ENCODE measurements at regions not wholly inside any gene's neighbourhood (a gene's known extent, or its start where the extent isn't known, plus 50 kb on each side); places are given as distances from the start of the nearest gene placed in this dataset.
A peak's percentile ranks its signal among the peaks of the same experiment; 100 is the strongest.

- H3K27ac ChIP-seq (ENCODE audit: low read depth, low read length), result no peak overlapping the region
- TF ChIP-seq CTCF (IDR thresholded peaks at IDR 0.05; ENCODE audit: low read depth, low read length), result no peak
- H3K4me3 ChIP-seq (ENCODE audit: low read depth, low read length), result no peak overlapping the region
- no peaks in the 10 kb centered on the region for H3K27me3 ChIP-seq (ENCODE audit: control insufficient read depth, insufficient read depth, low read length)
- DNase-seq (ENCODE audit: low read depth, low spot score), result no peak
- POLR2A ChIA-PET, result no interaction called here
- H3K9me3 ChIP-seq (ENCODE audit: control insufficient read depth, insufficient read depth, low read length), result no peaks in the 10 kb centered on the region
- CTCF ChIA-PET, result no interaction called here
These were observed 107.8 kb downstream of the FBXO5 start for GRCh38 chr6:152874846-152875568.

- no peaks in the 10 kb centered on the region for H3K9me3 ChIP-seq (ENCODE audit: control insufficient read depth, insufficient read depth, low read length)
- no peak for TF ChIP-seq CTCF (IDR thresholded peaks at IDR 0.05; ENCODE audit: low read depth, low read length)
- CTCF ChIA-PET, result no interaction called here
- no peak for DNase-seq (ENCODE audit: low read depth, low spot score)
- no peak overlapping the region for H3K27ac ChIP-seq (ENCODE audit: low read depth, low read length)
- H3K27me3 ChIP-seq (ENCODE audit: control insufficient read depth, insufficient read depth, low read length), result no peaks in the 10 kb centered on the region
- POLR2A ChIA-PET, result no interaction called here
- no peak overlapping the region for H3K4me3 ChIP-seq (ENCODE audit: low read depth, low read length)
These were observed 103.2 kb downstream of the FBXO5 start for GRCh38 chr6:152879681-152880080.

- POLR2A ChIA-PET, result no interaction called here
- DNase-seq (ENCODE audit: low read depth, low spot score), result no peak
- Histone ChIP-seq H3K27ac (ENCODE audit: low read depth, low read length) (no peak overlapping the region), H3K27me3 (ENCODE audit: control insufficient read depth, insufficient read depth, low read length) (peaks cover 2% of the 10 kb centered on the region), H3K4me3 (ENCODE audit: low read depth, low read length) (no peak overlapping the region), H3K9me3 (ENCODE audit: control insufficient read depth, insufficient read depth, low read length) (no peaks in the 10 kb centered on the region)
- no peak for TF ChIP-seq CTCF (IDR thresholded peaks at IDR 0.05; ENCODE audit: low read depth, low read length)
- CTCF ChIA-PET, result interaction anchor here (1.6 to 2.5 kb wide), 2 partner anchors 28 to 55 kb away, joined by 5 to 12 read pairs; no protein-coding TSS in a partner anchor
These were observed 89.7 kb downstream of the FBXO5 start for GRCh38 chr6:152893187-152893586.

GRCh38 chr6:152896923-152897322, 85.9 kb downstream of the FBXO5 start:
- DNase-seq (ENCODE audit: low read depth, low spot score), result no peak
- H3K9me3 ChIP-seq (ENCODE audit: control insufficient read depth, insufficient read depth, low read length), result no peaks in the 10 kb centered on the region
- H3K27me3 ChIP-seq (ENCODE audit: control insufficient read depth, insufficient read depth, low read length), result no peaks in the 10 kb centered on the region
- H3K4me3 ChIP-seq (ENCODE audit: low read depth, low read length), result no peak overlapping the region
- POLR2A ChIA-PET, result no interaction called here
- CTCF ChIA-PET, result interaction anchor here (0.6 to 4.7 kb wide), 19 partner anchors 9 to 343 kb away, joined by 3 to 18 read pairs (median 4); no protein-coding TSS in a partner anchor
- no peak overlapping the region for H3K27ac ChIP-seq (ENCODE audit: low read depth, low read length)
- TF ChIP-seq CTCF (IDR thresholded peaks at IDR 0.05; ENCODE audit: low read depth, low read length), result no peak

GRCh38 chr6:152897807-152898399, 84.9 kb downstream of the FBXO5 start:
- Histone ChIP-seq H3K27ac (ENCODE audit: low read depth, low read length) (no peak overlapping the region), H3K9me3 (ENCODE audit: control insufficient read depth, insufficient read depth, low read length) (no peaks in the 10 kb centered on the region), H3K4me3 (ENCODE audit: low read depth, low read length) (no peak overlapping the region), H3K27me3 (ENCODE audit: control insufficient read depth, insufficient read depth, low read length) (no peaks in the 10 kb centered on the region)
- ChIA-PET POLR2A (no interaction called here), CTCF (interaction anchor here (0.6 to 4.7 kb wide), 22 partner anchors 8 to 514 kb away, joined by 3 to 18 read pairs (median 3); no protein-coding TSS in a partner anchor)
- DNase-seq (ENCODE audit: low read depth, low spot score), result peak; percentile 18
- TF ChIP-seq CTCF (IDR thresholded peaks at IDR 0.05; ENCODE audit: low read depth, low read length), result peak; percentile 93

Measured in AG04450 (cell line).